ENCODE measurements at regions not wholly inside any gene's neighbourhood (a gene's known extent, or its start where the extent isn't known, plus 50 kb on each side); places are given as distances from the start of the nearest gene placed in this dataset.
"Not testable (repeated sequence)": the region's sequence is repeated elsewhere in the genome, so short reads cannot be mapped to it uniquely, and the experiment has no call there.

- DNase-seq (ENCODE audit: low read depth): no peak
- H3K4me3 ChIP-seq (ENCODE audit: control insufficient read depth, low read depth, low read length): no peak overlapping the region
- TF ChIP-seq CTCF (IDR thresholded peaks at IDR 0.05; ENCODE audit: control insufficient read depth, insufficient read depth, low read depth, low read length, missing control alignments): no peak
These were observed 319.7 kb downstream of the ADGRD1 start for GRCh38 chr12:131273291-131273845.

DNA sequence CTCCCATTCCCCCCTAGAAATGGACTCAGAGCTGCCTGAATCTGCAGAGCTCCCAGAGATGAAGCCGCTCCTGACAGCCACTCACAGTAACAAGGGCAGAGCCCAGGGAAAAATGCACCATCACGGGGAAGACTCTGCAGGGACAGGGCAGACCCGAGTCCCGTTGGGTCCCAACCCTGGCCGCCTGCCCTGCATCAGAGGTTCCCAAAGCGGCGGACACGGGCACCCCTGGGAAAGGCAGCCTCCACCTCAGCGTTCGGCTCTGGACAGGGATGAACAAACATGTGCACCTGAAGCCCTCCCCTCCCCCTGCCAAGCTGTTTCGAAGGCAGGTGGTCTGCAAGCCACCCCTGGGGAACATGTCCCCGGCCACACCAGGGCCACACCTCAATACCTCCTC lies 320.4 kb downstream of the ADGRD1 start:
- DNase-seq (ENCODE audit: low read depth): no peak
- H3K4me3 ChIP-seq (ENCODE audit: control insufficient read depth, low read depth, low read length): no peak overlapping the region
- TF ChIP-seq CTCF (IDR thresholded peaks at IDR 0.05; ENCODE audit: control insufficient read depth, insufficient read depth, low read depth, low read length, missing control alignments): no peak

DNA sequence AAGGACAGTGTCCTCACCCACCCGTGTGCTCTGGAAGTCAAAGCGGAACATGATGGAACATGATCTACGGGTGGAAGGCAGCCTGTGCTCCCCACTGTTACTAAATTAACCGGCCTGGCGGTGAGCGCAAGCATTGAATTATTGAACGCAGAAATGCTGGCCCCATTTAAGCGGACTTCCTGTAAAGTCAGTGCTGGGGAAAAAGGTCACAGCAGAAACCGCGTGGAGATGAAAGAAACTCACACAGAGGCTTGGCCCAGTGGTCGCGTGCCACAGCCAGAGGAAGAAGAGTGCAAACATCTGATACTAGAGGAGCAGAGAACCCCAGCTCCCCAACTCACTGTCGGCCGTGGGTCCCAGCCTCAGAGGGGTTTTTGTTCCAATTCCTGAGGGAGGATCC lies 321.2 kb downstream of the ADGRD1 start:
- no peak overlapping the region for H3K4me3 ChIP-seq (ENCODE audit: control insufficient read depth, low read depth, low read length)
- no peak for DNase-seq (ENCODE audit: low read depth)
- TF ChIP-seq CTCF (IDR thresholded peaks at IDR 0.05; ENCODE audit: control insufficient read depth, insufficient read depth, low read depth, low read length, missing control alignments): no peak

- TF ChIP-seq CTCF (IDR thresholded peaks at IDR 0.05; ENCODE audit: control insufficient read depth, insufficient read depth, low read depth, low read length, missing control alignments): no peak
- no peak overlapping the region for H3K4me3 ChIP-seq (ENCODE audit: control insufficient read depth, low read depth, low read length)
- no peak for DNase-seq (ENCODE audit: low read depth)
These were observed 322.1 kb downstream of the ADGRD1 start for GRCh38 chr12:131275824-131276223.

- no peak for TF ChIP-seq CTCF (IDR thresholded peaks at IDR 0.05; ENCODE audit: control insufficient read depth, insufficient read depth, low read depth, low read length, missing control alignments)
These were observed 322.9 kb downstream of the ADGRD1 start for GRCh38 chr12:131276501-131277185.

DNA sequence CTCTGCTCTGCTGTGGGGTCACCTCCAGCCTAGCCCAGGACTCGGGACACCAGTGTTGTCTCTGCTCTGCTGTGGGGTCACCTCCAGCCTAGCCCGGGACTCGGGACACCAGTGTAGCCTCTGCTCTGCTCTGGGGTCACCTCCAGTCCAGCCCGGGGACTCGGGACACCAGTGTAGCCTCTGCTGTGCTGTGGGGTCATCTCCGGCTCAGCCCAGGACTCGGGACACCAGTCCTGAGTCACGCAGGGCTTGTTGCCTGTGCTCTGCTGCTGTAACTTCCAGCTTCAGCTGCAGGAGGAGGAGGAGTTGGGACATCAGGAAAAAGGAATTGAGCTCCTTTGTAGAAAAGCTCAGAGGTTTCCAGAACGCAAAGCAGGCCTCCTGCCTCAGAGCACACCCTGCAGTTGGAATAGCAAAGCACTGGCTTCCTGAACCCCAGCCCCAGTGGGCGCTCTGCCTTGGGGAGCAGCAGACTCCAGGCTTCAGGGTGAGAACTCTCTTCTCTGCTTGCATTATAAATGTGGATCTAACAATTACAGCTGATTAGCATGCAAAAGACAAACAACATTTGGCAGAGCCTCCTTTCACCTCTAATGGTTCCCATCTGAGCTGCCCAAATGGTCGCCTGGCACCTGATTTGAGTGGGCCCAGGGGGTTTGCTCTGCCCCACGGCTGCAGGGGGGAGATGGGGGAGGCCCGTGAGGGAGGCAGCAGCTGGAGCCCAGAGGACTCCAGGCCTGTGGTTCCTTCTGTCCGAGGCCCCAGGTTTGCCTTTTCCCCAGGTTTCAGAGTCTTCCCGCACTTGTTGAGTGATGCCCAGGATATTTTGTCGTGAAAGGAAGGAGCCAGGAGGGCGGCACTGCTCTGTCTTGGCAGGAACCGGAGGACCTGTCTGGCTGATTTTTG lies 323.7 kb downstream of the ADGRD1 start:
- not testable (repeated sequence) for H3K4me3 ChIP-seq (ENCODE audit: control insufficient read depth, low read depth, low read length); DNase-seq (ENCODE audit: low read depth)

More at GRCh38 chr12:131276501-131277185, 322.9 kb downstream of the ADGRD1 start:
- DNase-seq (ENCODE audit: low read depth): no peak
- H3K4me3 ChIP-seq (ENCODE audit: control insufficient read depth, low read depth, low read length): no peak overlapping the region

GRCh38 chr12:131278451-131279115 lies 324.9 kb downstream of the ADGRD1 start:
- not testable (repeated sequence) for DNase-seq (ENCODE audit: low read depth); H3K4me3 ChIP-seq (ENCODE audit: control insufficient read depth, low read depth, low read length)
